ENCODE measurements at regions not wholly inside any gene's neighbourhood (a gene's known extent, or its start where the extent isn't known, plus 50 kb on each side); places are given as distances from the start of the nearest gene placed in this dataset.

DNA sequence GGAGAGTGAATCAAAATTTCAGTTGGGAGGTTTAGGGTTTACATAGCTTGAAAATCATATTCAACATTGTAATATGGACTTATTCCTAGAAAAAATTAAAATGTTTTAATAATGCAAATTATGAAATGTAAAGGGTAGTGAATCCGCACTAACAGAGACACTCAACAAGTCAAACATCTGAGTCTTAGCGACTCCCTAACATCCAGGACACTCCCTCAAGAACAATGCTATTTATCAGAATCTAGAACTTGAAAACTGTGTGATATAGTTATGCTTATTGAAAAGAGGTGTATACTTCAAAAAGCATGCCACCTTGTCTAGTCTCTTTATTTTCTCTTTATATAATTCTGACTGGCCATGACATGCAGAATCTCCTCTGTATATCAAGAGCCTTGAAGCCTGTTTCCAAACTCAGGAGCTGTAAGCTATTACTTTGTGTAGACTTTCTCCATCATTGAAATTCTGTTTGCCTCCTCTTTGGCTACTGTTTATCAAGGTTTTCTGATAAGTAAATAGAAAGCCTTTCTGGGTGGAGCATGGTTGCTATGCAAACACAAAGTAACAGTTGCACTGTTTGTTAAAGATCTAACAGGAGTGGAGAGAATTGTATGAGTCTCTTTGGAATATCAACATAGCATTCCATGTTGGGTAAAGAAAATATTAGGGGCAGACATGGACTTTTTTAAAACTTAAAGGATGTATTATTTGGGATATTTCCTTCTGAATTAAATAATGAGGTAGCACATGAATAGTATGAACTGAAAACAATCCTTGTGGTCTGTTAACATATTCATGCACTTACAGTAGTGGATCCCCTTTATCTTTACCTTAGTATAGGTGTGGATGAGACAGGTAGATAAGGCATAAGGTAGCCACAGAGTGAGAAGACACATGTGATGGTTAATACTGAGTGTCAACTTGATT lies 56.4 kb upstream of the MBNL2 start:
- DNase-seq (ENCODE audit: low spot score), result no peak
- intact Hi-C loops (cut with DNase I), result no loop called here
- ATAC-seq, result no peak

DNA sequence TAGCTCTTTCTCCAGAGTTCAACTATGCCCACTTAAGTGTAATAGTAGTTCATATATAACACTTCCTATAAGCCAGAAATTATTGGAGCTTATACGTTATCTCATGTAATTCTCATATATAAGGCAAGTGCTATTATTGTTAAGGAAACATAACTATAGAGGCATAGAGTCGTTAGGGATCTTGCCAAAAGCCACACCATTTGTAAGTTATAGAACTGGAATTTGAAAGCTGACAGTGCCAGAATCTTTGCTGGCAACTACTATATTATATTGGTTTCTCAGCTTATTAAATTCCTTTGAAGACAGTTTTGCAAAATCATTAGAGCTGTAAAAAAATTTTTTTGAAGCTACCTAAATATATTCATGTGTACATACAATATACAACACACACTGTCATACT lies 51.0 kb upstream of the MBNL2 start:
- intact Hi-C loops (cut with DNase I), result no loop called here
- no peak for DNase-seq (ENCODE audit: low spot score)
- no peak for ATAC-seq

All from sciatic nerve (tissue), 2 donors.